Ectodermal cell (in vitro differentiated cells): ENCODE measurements at regions not wholly inside any gene's neighbourhood (a gene's known extent, or its start where the extent isn't known, plus 50 kb on each side); places are given as distances from the start of the nearest gene placed in this dataset.

ENCODE experiments used
- H3K27ac ChIP-seq: 2 replicates; pipeline ENCODE4 v1.7.0; 2013; ENCODE audit warnings: mild to moderate bottlenecking, low read depth, low read length; ENCODE audit not compliant: insufficient read depth, poor library complexity, severe bottlenecking
- H3K27me3 ChIP-seq: 2 replicates; pipeline ENCODE4 v1.7.0; 2013; ENCODE audit warnings: mild to moderate bottlenecking, low read length; ENCODE audit not compliant: insufficient read depth, control insufficient read depth, poor library complexity, severe bottlenecking
- H3K36me3 ChIP-seq: one replicate; pipeline ENCODE4 v1.7.0; 2013; ENCODE audit warnings: low read length; ENCODE audit not compliant: control insufficient read depth, insufficient read depth
- H3K4me1 ChIP-seq: one replicate; pipeline ENCODE4 v1.7.0; 2013; ENCODE audit warnings: low read length; ENCODE audit not compliant: control insufficient read depth, insufficient read depth
- H3K4me3 ChIP-seq: 2 replicates; pipeline ENCODE4 v1.7.0; 2013; ENCODE audit warnings: low read depth, low read length, control low read depth; ENCODE audit not compliant: insufficient read depth
- H3K9me3 ChIP-seq: 2 replicates; pipeline ENCODE4 v1.7.0; 2013; ENCODE audit warnings: mild to moderate bottlenecking, low read length, moderate library complexity; ENCODE audit not compliant: control insufficient read depth
- WGBS, 2 experiments: methylation state at CpG; one replicate each; pipeline ENCODE4 v1.1.7; 2013; ENCODE audit warnings: missing lambda C conversion rate in 2 of 2; 5-methylcytosine and 5-hydroxymethylcytosine counted together

DNA sequence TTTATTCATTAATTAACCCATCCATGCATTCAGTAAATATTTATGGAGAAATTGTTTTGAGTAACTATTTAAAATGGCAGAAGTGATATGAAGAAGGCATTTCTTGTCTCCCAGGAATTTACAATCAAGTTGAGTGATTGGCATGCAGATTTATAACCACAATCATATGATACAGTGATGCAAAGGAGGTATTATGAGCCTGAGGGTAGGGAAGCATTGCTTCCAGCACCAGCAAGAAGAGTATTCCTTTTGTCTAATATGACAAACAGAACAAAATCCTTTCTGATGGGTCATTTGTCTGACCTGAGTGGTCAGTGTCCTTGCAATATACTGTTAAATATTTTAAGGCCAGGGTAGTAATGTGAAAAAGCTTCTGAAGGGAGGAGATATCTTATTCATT is 244.2 kb upstream of the RGPD4 start:
- Histone ChIP-seq H3K4me1 (no peaks in the 10 kb centered on the region), H3K9me3 (no peaks in the 10 kb centered on the region), H3K4me3 (no peak overlapping the region), H3K27ac (no peak overlapping the region), H3K36me3 (no peaks in the 10 kb centered on the region), H3K27me3 (no peaks in the 10 kb centered on the region)

DNA sequence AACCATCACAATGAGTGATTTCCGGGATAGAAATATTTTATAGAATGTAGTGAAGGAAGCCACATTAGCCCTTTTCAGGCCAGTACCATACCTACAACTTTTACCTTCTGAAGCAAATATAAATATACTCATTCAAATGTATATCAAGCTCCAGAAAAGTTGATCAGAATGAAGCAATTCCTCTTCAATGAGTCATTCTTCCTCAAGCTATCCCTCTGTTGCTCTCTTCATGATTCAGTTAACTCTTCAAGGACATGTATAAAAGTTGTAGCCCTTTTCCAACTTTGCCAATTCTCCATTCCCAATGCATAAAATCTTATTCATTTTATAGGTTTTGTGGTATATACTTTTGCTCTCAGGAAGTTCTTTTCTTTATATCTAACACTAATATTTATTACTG is 242.1 kb upstream of the RGPD4 start:
- WGBS, 2 experiments: 100% methylated on average over 1 of the region's 1 CpG; no CpG with 5 or more reads in 1 of the 2 experiments
- Histone ChIP-seq H3K9me3 (no peaks in the 10 kb centered on the region), H3K27me3 (no peaks in the 10 kb centered on the region), H3K4me1 (no peaks in the 10 kb centered on the region), H3K36me3 (no peaks in the 10 kb centered on the region), H3K4me3 (no peak overlapping the region), H3K27ac (no peak overlapping the region)

DNA sequence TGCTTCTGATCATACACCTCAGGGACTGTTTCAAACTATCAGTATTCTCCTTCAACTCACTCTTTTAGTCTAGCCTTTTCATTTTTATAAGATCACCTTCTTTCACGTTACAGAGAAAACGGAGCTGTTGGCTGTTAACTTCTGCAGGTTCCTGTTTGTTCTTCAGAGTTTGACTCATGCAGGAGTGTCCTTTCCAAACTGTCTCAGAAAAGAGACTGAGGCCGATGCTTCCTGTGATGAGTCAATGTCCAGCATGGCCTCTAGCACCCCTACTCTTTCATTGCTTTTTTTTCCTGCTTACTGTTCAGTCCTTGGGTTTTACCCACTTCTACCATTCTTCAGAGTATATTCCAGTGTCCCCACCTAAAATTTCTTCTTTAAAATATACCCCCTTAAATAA is 240.8 kb upstream of the RGPD4 start:
- no peaks in the 10 kb centered on the region for H3K36me3 ChIP-seq
- H3K9me3 ChIP-seq: no peaks in the 10 kb centered on the region
- WGBS, 2 experiments: 92 to 96% methylated on average over 3 of the region's 3 CpGs
- H3K4me3 ChIP-seq: no peak overlapping the region
- no peaks in the 10 kb centered on the region for H3K27me3 ChIP-seq
- no peak overlapping the region for H3K27ac ChIP-seq
- H3K4me1 ChIP-seq: no peaks in the 10 kb centered on the region

DNA sequence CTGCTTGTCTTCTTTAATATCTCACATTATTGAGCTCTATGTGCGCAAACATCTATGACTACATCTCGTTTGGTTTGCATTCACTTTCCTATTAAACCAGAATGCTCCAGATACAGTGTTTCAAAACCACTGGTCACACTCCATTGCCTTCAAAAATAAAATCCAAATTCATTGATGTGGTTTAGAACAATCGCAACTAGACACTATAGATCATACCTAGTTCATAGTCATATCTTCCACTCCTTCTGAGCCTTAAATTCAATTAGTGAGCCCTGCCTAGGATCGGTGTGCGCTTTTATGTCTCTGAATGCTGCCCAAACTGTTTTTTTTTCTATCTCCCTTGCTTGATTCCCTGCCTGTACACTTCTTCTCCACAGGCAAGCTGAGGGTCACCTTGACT is 238.5 kb upstream of the RGPD4 start:
- no peaks in the 10 kb centered on the region for H3K9me3 ChIP-seq
- no peak overlapping the region for H3K27ac ChIP-seq
- 93 to 95% methylated on average over 5 of the region's 5 CpGs for WGBS, 2 experiments
- no peaks in the 10 kb centered on the region for H3K36me3 ChIP-seq
- H3K27me3 ChIP-seq: no peaks in the 10 kb centered on the region
- H3K4me3 ChIP-seq: no peak overlapping the region
- no peaks in the 10 kb centered on the region for H3K4me1 ChIP-seq

DNA sequence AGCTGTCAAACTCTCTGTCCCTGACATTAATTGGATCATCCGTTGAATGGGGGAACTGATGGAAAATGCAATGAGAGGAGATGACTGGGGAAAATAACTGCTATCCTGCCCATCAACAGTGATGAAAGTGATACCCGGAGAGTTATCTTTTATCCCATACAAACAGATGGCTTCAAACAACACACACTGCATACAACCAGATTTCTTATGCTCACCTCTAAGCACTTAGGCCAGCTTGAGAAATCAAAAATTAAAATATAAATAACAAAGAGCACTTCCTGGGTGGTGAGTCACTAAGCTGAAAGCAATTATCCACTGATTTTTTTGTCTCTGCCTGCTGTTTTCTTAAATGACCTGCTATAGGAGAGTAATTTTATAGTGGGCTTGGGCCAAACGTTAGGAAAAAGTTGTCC is 237.6 kb upstream of the RGPD4 start:
- H3K27ac ChIP-seq: no peak overlapping the region
- H3K9me3 ChIP-seq: no peaks in the 10 kb centered on the region
- 64 to 73% methylated on average over 2 to 3 of the region's 3 CpGs for WGBS, 2 experiments
- H3K4me3 ChIP-seq: no peak overlapping the region
- H3K36me3 ChIP-seq: no peaks in the 10 kb centered on the region
- no peaks in the 10 kb centered on the region for H3K27me3 ChIP-seq
- H3K4me1 ChIP-seq: no peaks in the 10 kb centered on the region

DNA sequence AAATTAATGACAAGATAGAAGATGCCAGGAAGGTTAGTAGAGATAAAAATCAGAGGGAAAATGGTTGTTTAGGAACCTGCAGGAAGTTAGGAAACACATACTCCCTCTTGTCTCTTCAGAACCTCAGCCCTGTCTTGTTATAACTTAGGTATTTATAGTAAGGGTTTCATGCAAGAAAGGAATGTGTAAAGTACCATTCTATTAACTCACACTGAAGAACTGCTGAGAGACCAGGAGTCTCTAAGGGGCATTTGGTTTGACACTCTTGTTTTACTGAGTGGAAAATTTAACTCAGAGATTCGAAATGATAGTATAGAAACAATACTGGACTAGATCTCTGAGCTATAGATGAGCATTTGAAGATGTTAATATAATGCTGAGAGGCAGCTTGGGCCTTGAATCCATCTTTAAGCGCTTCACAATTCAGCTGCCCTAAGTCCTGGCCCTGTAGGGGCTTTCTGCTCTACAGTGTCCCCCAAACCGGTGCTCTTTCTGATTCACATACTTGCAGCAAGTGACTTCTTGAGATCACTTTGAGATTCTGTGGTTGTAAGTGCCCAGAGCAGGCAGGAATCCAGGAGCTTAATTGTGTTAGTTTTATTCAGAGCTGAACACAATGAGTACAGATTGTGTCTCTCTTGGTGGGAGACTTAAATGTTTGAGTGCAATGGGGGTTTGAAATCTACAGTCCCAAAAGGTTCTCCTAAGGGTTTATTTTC is 235.0 kb upstream of the RGPD4 start:
- no peaks in the 10 kb centered on the region for H3K9me3 ChIP-seq
- no peaks in the 10 kb centered on the region for H3K4me1 ChIP-seq
- H3K27me3 ChIP-seq: no peaks in the 10 kb centered on the region
- H3K4me3 ChIP-seq: no peak overlapping the region
- H3K27ac ChIP-seq: no peak overlapping the region
- WGBS, 2 experiments: 91 to 95% methylated on average over 3 of the region's 3 CpGs
- no peaks in the 10 kb centered on the region for H3K36me3 ChIP-seq

DNA sequence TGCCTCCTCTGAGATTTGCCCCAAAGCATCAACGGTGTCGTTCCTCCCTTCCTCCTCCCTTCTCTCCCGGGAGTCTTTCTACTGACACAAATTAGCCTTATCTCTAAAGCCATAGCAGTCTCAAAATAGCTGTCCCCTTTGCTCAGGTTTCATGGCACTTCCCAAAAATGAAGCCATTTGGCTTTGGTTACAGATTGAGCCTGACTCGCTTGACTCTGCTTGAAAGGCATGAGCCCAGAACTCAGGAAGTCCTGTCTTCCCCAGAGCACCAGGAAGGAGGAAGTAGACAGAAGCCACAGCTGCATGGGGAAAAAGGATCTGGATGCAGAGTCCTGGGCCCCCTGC is 234.4 kb upstream of the RGPD4 start:
- WGBS, 2 experiments: 83 to 90% methylated on average over 4 of the region's 4 CpGs
- H3K27ac ChIP-seq: no peak overlapping the region

DNA sequence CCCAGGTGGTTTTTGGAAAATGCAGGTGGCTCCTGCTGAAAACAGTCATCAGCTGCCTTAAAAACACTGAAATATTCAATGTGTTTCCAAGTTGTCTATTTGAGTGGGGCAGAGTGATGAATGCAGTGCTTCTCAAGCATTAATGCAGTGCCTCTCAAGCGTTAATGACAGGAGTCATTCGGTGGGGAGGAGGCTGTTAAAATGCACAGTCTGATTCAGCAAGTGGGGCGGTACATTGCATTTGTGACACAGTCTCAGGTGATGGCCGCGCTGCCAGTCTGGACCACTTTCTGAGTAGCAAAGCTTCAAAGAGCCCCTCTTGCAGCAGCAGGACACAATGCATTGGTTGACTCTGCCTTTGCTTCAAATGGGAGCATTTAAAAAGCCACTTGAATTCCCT is 231.4 kb upstream of the RGPD4 start:
- Histone ChIP-seq H3K27me3 (no peaks in the 10 kb centered on the region), H3K4me1 (no peaks in the 10 kb centered on the region), H3K36me3 (no peaks in the 10 kb centered on the region), H3K9me3 (no peaks in the 10 kb centered on the region), H3K27ac (no peak overlapping the region), H3K4me3 (no peak overlapping the region)
- 94 to 95% methylated on average over 5 of the region's 5 CpGs for WGBS, 2 experiments

More for the DNA sequence above, 234.4 kb upstream of the RGPD4 start:
- Histone ChIP-seq H3K27me3 (no peaks in the 10 kb centered on the region), H3K4me1 (no peaks in the 10 kb centered on the region), H3K36me3 (no peaks in the 10 kb centered on the region), H3K4me3 (no peak overlapping the region), H3K9me3 (no peaks in the 10 kb centered on the region)

DNA sequence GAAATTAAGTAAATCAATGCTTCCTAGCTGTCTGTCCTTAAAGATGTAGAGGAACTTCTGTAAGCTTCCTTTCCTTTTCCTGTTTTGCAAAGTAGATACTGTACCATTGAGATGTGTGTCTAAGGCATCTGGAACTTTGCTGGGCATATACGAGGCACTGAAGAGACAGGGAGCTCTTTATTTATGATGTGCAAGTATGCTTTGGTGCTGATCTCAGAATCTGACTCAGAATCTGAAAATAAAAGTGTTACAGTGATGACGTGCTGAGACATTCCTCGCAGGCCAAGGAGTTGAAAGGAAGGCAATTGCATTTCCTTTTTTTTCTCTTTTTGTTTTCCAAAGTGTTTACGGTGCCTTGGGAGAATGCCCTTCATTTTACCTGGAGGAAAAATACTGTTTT is 230.9 kb upstream of the RGPD4 start:
- Histone ChIP-seq H3K4me3 (no peak overlapping the region), H3K4me1 (no peaks in the 10 kb centered on the region), H3K36me3 (no peaks in the 10 kb centered on the region), H3K9me3 (no peaks in the 10 kb centered on the region), H3K27me3 (no peaks in the 10 kb centered on the region), H3K27ac (no peak overlapping the region)
- WGBS, 2 experiments: 81 to 88% methylated on average over 4 of the region's 4 CpGs

DNA sequence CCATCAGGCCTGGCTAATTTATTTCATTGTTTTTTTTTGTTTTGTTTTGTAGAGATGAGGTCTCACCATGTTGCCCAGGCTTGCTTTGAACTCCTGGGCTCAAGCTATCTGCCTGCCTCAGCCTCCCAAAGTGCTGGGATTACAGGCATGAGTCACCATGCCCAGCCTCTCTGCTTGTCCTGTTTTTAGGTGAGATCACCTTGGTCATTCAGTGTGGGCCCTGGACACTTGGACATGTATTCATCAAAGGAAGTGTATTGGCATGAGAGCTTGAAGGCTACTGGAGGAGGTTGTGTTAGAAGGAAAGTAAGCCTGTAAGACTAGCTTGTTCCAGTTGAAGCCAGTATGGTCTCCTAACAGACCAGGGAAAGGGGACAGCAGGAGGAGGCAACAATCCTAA is 229.2 kb upstream of the RGPD4 start:
- no peaks in the 10 kb centered on the region for H3K9me3 ChIP-seq
- no peaks in the 10 kb centered on the region for H3K36me3 ChIP-seq
- no peak overlapping the region for H3K4me3 ChIP-seq
- H3K4me1 ChIP-seq: no peaks in the 10 kb centered on the region
- H3K27me3 ChIP-seq: no peaks in the 10 kb centered on the region
- no peak overlapping the region for H3K27ac ChIP-seq

DNA sequence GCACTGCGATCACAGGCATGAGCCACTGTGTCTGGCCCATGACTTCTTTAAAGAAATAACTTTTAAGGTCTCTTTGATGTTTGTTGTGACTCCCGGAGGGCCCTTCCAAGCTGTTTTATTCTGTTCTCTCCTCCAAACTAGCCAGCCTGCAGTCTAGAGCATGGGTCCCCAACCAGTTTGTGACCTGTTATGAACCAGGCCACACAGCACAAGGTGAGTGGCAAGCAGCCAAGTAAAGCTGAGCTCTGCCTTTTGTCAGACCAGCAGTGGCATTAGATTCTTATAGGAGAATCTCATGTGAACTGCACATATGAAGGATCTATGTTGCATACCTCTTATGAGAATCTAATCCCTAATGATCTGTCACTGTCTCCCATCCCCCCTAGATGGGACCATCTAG is 223.9 kb upstream of the RGPD4 start:
- Histone ChIP-seq H3K27ac (no peak overlapping the region), H3K4me3 (no peak overlapping the region), H3K4me1 (no peaks in the 10 kb centered on the region), H3K9me3 (no peaks in the 10 kb centered on the region), H3K27me3 (no peaks in the 10 kb centered on the region), H3K36me3 (no peaks in the 10 kb centered on the region)
- WGBS, 2 experiments: 90 to 100% methylated on average over 2 of the region's 2 CpGs
